Ovary (tissue), 7 donors: ENCODE measurements at regions not wholly inside any gene's neighbourhood (a gene's known extent, or its start where the extent isn't known, plus 50 kb on each side); places are given as distances from the start of the nearest gene placed in this dataset.

Experiments
- DNase-seq, 5 donors: peaks; one replicate each; pipeline ENCODE4 v3.0.0-alpha.2; 2019 to 2020
- H3K27ac ChIP-seq, 2 donors: fragments of 200-600 bp; one replicate each; pipeline versions ENCODE4 v1.5.1 to v1.8.0; 2019 to 2022
- H3K27me3 ChIP-seq: fragments of 200-600 bp; one replicate; pipeline ENCODE4 v1.8.0; 2022
- H3K36me3 ChIP-seq: fragments of 200-600 bp; sonication (generic); one replicate; pipeline ENCODE4 v1.5.1; 2019
- H3K4me1 ChIP-seq: one replicate; pipeline ENCODE4 v1.8.1; 2013; ENCODE audit warnings: mild to moderate bottlenecking, moderate library complexity; ENCODE audit not compliant: insufficient read depth
- H3K4me3 ChIP-seq: fragments of 200-600 bp; sonication (generic); one replicate; pipeline ENCODE4 v1.5.1; 2017
- H3K9me3 ChIP-seq, 2 donors: fragments of 200-600 bp in 1 of 2; sonication (generic) in 1 of 2; one replicate each; pipeline versions ENCODE4 v1.5.1 to v1.8.1; 2013 to 2019; ENCODE audit warnings: mild to moderate bottlenecking in 1 of 2, moderate library complexity in 1 of 2
- CTCF ChIP-seq, 3 donors: fragments of 450-650 bp in 2 of 3; fragments of 200-600 bp in 1 of 3; IDR thresholded peaks; one replicate each; pipeline versions ENCODE4 v1.5.1 to v1.8.0; 2016 to 2022; ENCODE audit warnings: antibody characterized with exemption in 3 of 3, mild to moderate bottlenecking in 1 of 3
- EP300 ChIP-seq: sonication (generic); formaldehyde crosslinking; IDR thresholded peaks from one replicate; pipeline ENCODE4 v1.6.1; 2017; ENCODE audit warnings: antibody characterized with exemption
- POLR2A ChIP-seq: fragments of 450-650 bp; IDR thresholded peaks from one replicate; pipeline ENCODE4 v1.6.1; 2017; ENCODE audit warnings: antibody characterized with exemption, mild to moderate bottlenecking, moderate library complexity
- WGBS, 3 donors: extraction: QIAGEN DNeasy Blood & Tissue Kit in 1 of 3; methylation state at CpG; one replicate each; pipeline versions ENCODE4 v1.1.5 to v1.1.7; 2013 to 2017; 5-methylcytosine and 5-hydroxymethylcytosine counted together
- intact Hi-C, 4 donors: fragments of 100-400 bp; cut with DNase I; formaldehyde crosslinking; loops; one replicate each; pipeline versions ENCODE4 v1.11.0 to v1.15.1; 2022 to 2023
- donor health status: DM: no; HTN: no; CAD: no; lungs with moderate emphysema.
- donor health status: DM: no; HTN: no; CAD: no.
- donor health status: Bipolar disorder and iron deficiency.
- donor health status: DM: no; HTN: no; CAD: no.
- donor health status: DM: yes; HTN: yes; CAD: no.

DNA sequence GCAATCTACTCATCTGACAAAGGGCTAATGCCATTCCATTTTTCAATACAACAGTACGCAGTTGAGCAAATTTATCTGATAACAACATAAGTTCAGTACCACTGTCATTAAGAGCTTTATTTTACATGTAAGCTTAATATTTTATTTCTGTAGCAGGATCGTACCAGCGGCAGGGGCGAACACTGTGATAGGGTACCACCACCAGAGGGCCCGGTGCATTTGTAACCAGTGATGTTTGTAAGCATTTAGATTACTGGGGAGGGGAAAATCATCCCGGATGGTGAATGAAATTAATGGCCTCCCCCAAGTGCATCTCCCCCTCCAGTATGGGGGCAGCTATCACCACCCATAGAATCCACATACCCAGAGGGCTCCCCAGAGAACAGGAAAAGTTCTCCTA is 179.0 kb downstream of the ADGRA3 start:
- H3K4me3 ChIP-seq, result no peak overlapping the region
- no peaks in the 10 kb centered on the region for H3K4me1 ChIP-seq
- no peaks in the 10 kb centered on the region for H3K36me3 ChIP-seq
- H3K27ac ChIP-seq, result no peak overlapping the region
- DNase-seq, result no peak
- intact Hi-C loops, result no loop called here
- no peaks in the 10 kb centered on the region for H3K9me3 ChIP-seq
- H3K27me3 ChIP-seq, result no peaks in the 10 kb centered on the region
- 94 to 95% (median 95%) methylated on average over 6 of the region's 6 CpGs for WGBS, 3 donors
- no peak for TF ChIP-seq CTCF (IDR thresholded peaks at IDR 0.05)
- no peak for TF ChIP-seq EP300
- no peak for TF ChIP-seq POLR2A

- Histone ChIP-seq H3K4me1 (no peaks in the 10 kb centered on the region), H3K27ac (no peak overlapping the region), H3K27me3 (no peaks in the 10 kb centered on the region), H3K36me3 (no peaks in the 10 kb centered on the region), H3K4me3 (no peak overlapping the region), H3K9me3 (no peaks in the 10 kb centered on the region)
- no peak for DNase-seq
- WGBS, 3 donors, result 91 to 95% (median 95%) methylated on average over 2 of the region's 2 CpGs
- intact Hi-C loops, result no loop called here
- no peak for TF ChIP-seq EP300
- no peak for TF ChIP-seq POLR2A
- TF ChIP-seq CTCF (IDR thresholded peaks at IDR 0.05), result no peak
Measured at GRCh38 chr4:22334155-22334554, 181.7 kb downstream of the ADGRA3 start.

DNA sequence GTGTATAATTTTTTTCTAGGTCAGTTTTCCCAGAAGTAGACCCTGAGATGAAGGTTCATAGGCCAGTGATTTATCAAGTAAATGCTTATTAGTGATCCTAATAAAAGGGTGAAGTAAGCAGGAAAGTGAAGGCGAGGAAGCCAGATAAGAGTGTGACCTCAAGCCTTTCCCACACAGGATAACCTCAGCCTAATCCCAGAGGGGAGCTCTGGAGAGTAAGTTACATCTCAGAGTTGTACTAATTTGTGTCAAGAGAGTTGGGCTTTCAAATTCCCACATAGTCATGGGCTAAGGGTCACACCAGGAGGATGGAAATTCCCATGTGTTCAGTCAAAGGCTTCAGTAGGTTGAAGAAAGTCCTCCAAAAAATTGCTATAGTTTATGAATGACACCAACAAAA is 191.4 kb downstream of the ADGRA3 start:
- Histone ChIP-seq H3K36me3 (no peaks in the 10 kb centered on the region), H3K27ac (no peak overlapping the region), H3K9me3 (no peaks in the 10 kb centered on the region), H3K27me3 (no peaks in the 10 kb centered on the region), H3K4me1 (no peaks in the 10 kb centered on the region), H3K4me3 (no peak overlapping the region)
- intact Hi-C loops, result no loop called here
- DNase-seq, result no peak
- TF ChIP-seq POLR2A (no peak), EP300 (no peak), CTCF (IDR thresholded peaks at IDR 0.05) (no peak)
- WGBS, 3 donors, result 65 to 80% (median 75%) methylated on average over 1 of the region's 1 CpG

DNA sequence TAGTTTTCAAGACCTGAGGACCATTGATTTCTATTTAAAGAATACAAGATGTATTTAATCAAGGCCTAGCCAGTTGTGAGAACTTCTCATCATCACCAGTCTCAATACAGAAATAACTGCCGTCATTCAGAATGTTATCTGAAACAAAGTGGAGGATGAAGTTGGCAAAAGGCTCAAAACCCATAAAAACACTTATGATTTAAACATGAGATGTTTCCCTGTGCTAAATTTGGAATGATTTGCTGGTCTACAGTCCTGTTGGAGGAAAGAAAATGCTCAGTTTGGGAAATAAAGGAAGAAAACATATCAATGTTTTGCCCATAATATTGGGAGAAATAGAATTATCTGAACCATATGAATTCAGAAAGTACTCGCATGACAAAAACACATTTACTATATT is 192.2 kb downstream of the ADGRA3 start:
- Histone ChIP-seq H3K9me3 (no peaks in the 10 kb centered on the region), H3K27ac (no peak overlapping the region), H3K4me1 (no peaks in the 10 kb centered on the region), H3K4me3 (no peak overlapping the region), H3K36me3 (no peaks in the 10 kb centered on the region), H3K27me3 (no peaks in the 10 kb centered on the region)
- 48 to 66% (median 53%) methylated on average over 2 of the region's 2 CpGs for WGBS, 3 donors
- intact Hi-C loops, result no loop called here
- TF ChIP-seq POLR2A (no peak), EP300 (no peak), CTCF (IDR thresholded peaks at IDR 0.05) (no peak)
- DNase-seq, result no peak

- Histone ChIP-seq H3K27ac (no peak overlapping the region), H3K4me1 (no peaks in the 10 kb centered on the region), H3K36me3 (no peaks in the 10 kb centered on the region), H3K27me3 (no peaks in the 10 kb centered on the region), H3K4me3 (no peak overlapping the region), H3K9me3 (no peaks in the 10 kb centered on the region)
- no peak for TF ChIP-seq POLR2A
- no peak for TF ChIP-seq CTCF (IDR thresholded peaks at IDR 0.05)
- no peak for TF ChIP-seq EP300
- intact Hi-C loops, result no loop called here
- 36 to 94% (median 41%) methylated on average over 1 of the region's 1 CpG for WGBS, 3 donors
- no peak for DNase-seq
Measured at GRCh38 chr4:22322996-22323395, 192.9 kb downstream of the ADGRA3 start.
